ENCODE measurements at regions not wholly inside any gene's neighbourhood (a gene's known extent, or its start where the extent isn't known, plus 50 kb on each side); places are given as distances from the start of the nearest gene placed in this dataset.

- no peak for DNase-seq (ENCODE audit: low read depth in 1 of 2, low spot score in 1 of 2)
- Histone ChIP-seq H3K9me3 (no peaks in the 10 kb centered on the region), H3K27ac (no peak overlapping the region), H3K4me1 (no peaks in the 10 kb centered on the region), H3K4me3 (no peak overlapping the region), H3K4me2 (no peak overlapping the region)
- 60% methylated on average over 1 of the region's 1 CpG for WGBS (ENCODE audit: missing lambda C conversion rate)
- TF ChIP-seq HOXB13 (CRISPR knock-in tag; IDR thresholded peaks at IDR 0.05; ENCODE audit: low read depth) (no peak), NFE2L2 (conservative IDR thresholded peaks at IDR 0.05; ENCODE audit: low read length) (no peak), HMGXB4 (CRISPR knock-in tag; IDR thresholded peaks at IDR 0.05; ENCODE audit: borderline replicate concordance) (no peak), REST (IDR thresholded peaks at IDR 0.05) (no peak), EHF (CRISPR knock-in tag; IDR thresholded peaks at IDR 0.05) (no peak), FOSB (CRISPR knock-in tag; IDR thresholded peaks at IDR 0.05) (no peak), HOXB5 (CRISPR knock-in tag; IDR thresholded peaks at IDR 0.05) (no peak), POLR2A (IDR thresholded peaks at IDR 0.05; ENCODE audit: low read length) (no peak)
- ChIA-PET POLR2A (no interaction called here), CTCF (no interaction called here)
- no peak for ATAC-seq
- no peak for FAIRE-seq
These were observed 115.4 kb upstream of the NTRK2 start for GRCh38 chr9:84554069-84554664.

- DNase-seq (ENCODE audit: low read depth in 1 of 2, low spot score in 1 of 2) = no peak
- ChIA-PET CTCF (no interaction called here), POLR2A (no interaction called here)
- no peak for FAIRE-seq
- Histone ChIP-seq H3K4me1 (no peaks in the 10 kb centered on the region), H3K9me3 (no peaks in the 10 kb centered on the region), H3K27ac (no peak overlapping the region), H3K4me3 (no peak overlapping the region), H3K4me2 (no peak overlapping the region)
- 3% methylated on average over 1 of the region's 1 CpG for WGBS (ENCODE audit: missing lambda C conversion rate)
- TF ChIP-seq SMC3 (IDR thresholded peaks at IDR 0.05) (no peak), FOXS1 (CRISPR knock-in tag; IDR thresholded peaks at IDR 0.05) (no peak), CEBPB (IDR thresholded peaks at IDR 0.05) (no peak), JUNB (IDR thresholded peaks at IDR 0.05) (no peak), BHLHE40 (IDR thresholded peaks at IDR 0.05; ENCODE audit: low read depth, low read length) (no peak), RAD21 (conservative IDR thresholded peaks at IDR 0.05 in 1 of 2, IDR thresholded peaks at IDR 0.05 in 1 of 2) (no peak), PHF8 (IDR thresholded peaks at IDR 0.05; ENCODE audit: borderline replicate concordance, low read depth) (no peak), NPAS2 (CRISPR knock-in tag; IDR thresholded peaks at IDR 0.05; ENCODE audit: borderline replicate concordance) (no peak), PBX3 (IDR thresholded peaks at IDR 0.05) (no peak), EHF (CRISPR knock-in tag; IDR thresholded peaks at IDR 0.05) (no peak), CBX8 (IDR thresholded peaks at IDR 0.05) (no peak), RFX5 (IDR thresholded peaks at IDR 0.05) (no peak), HOXB13 (CRISPR knock-in tag; IDR thresholded peaks at IDR 0.05; ENCODE audit: low read depth) (no peak)
- no peak for ATAC-seq
These were observed 113.0 kb upstream of the NTRK2 start for GRCh38 chr9:84556556-84556955.

Data from A549 (cell line).